GM10248 (cell line): ENCODE measurements at regions not wholly inside any gene's neighbourhood (a gene's known extent, or its start where the extent isn't known, plus 50 kb on each side); places are given as distances from the start of the nearest gene placed in this dataset.

Source experiments
- CTCF ChIA-PET: fragments of 300-600 bp; sonication (Branson Sonifier 250); formaldehyde crosslinking; extraction: SDS; loops from one replicate; lab custom pipeline; 2021; ENCODE audit warnings: antibody characterized with exemption; lab: Yijun Ruan, JAX
- POLR2A ChIA-PET: fragments of 350-650 bp; sonication (Branson Sonifier 250); formaldehyde crosslinking; extraction: SDS; loops from one replicate; lab custom pipeline; 2020; ENCODE audit warnings: antibody characterized with exemption; lab: Yijun Ruan, JAX
- DNase-seq: peaks from one replicate; pipeline ENCODE4 v3.0.0; 2012; ENCODE audit errors: extremely low spot score
- CTCF ChIP-seq: IDR thresholded peaks from 2 replicates; pipeline ENCODE4 v1.5.1; 2012; ENCODE audit warnings: mild to moderate bottlenecking, low read depth; ENCODE audit errors: extremely low read depth, missing control alignments, control extremely low read depth

DNA sequence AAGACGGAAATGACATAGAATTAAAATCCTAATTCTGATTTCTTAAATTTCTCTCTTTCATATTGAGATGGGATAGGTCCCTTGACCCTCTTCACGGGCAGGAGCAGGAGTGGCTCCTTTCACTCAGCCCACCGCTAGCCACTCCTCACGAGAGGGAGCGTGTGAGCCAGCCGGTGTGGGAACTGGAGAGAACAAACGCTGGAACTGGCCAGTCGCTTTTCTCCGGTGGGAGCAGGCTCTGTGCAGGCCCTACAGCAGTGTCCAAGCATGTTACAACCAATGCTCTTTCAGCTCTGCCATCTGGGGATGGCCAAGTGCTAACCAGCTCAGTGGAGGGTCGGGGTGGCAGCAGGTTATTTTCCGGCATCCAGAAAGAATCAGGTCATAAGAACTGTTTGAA, 815.5 kb upstream of the ADGRL4 start:
- ChIA-PET POLR2A (no interaction called here), CTCF (interaction anchor here (1.0 kb wide), 1 partner anchor 80 kb away, joined by 3 read pairs; no protein-coding TSS in a partner anchor)
- DNase-seq, result no peak
- no peak for TF ChIP-seq CTCF

- no peak for DNase-seq
- no peak for TF ChIP-seq CTCF
- POLR2A ChIA-PET, result no interaction called here
- CTCF ChIA-PET, result no interaction called here
Observed at GRCh38 chr1:79819140-79819539, 812.6 kb upstream of the ADGRL4 start.

- CTCF ChIA-PET, result interaction anchor here (1.5 kb wide), 1 partner anchor 17 kb away, joined by 3 read pairs; no protein-coding TSS in a partner anchor
- TF ChIP-seq CTCF, result no peak
- DNase-seq, result no peak
- POLR2A ChIA-PET, result no interaction called here
Observed at GRCh38 chr1:79817031-79817560, 810.6 kb upstream of the ADGRL4 start.

GRCh38 chr1:79815115-79815514, 808.6 kb upstream of the ADGRL4 start:
- POLR2A ChIA-PET, result no interaction called here
- CTCF ChIA-PET, result no interaction called here
- no peak for DNase-seq
- no peak for TF ChIP-seq CTCF

DNA sequence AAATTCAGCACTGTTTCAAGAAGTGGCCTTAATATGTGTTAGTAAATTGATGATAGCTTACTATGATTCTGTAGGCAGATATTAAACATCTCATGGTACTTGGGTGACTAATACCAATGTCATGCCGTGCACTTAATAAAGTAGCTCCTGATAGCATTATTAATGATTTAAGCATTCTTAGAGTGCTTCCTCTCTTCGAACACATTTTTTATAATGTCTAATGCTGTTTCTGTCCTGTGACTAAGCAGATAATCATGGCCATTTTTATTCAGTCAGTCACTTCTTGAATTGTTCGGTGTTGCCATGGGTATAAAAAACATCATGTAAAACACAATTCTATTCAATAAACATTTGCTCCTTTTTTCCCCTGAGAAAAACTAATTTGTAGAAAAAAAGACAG, 804.6 kb upstream of the ADGRL4 start:
- TF ChIP-seq CTCF, result no peak
- ChIA-PET CTCF (no interaction called here), POLR2A (no interaction called here)
- DNase-seq, result no peak

- TF ChIP-seq CTCF, result no peak
- ChIA-PET POLR2A (no interaction called here), CTCF (no interaction called here)
- no peak for DNase-seq
Observed at GRCh38 chr1:79808816-79809475, 802.4 kb upstream of the ADGRL4 start.
